HL-60 (cell line): ENCODE measurements at regions not wholly inside any gene's neighbourhood (a gene's known extent, or its start where the extent isn't known, plus 50 kb on each side); places are given as distances from the start of the nearest gene placed in this dataset.

ENCODE experiments used
- DNase-seq, 2 experiments: peaks; one replicate each; pipeline ENCODE4 v3.0.0-alpha.2; 2010 to 2020; ENCODE audit warnings: low read depth in 1 of 2, low spot score in 1 of 2
- H3K27ac ChIP-seq: fragments of 250-450 bp; sonication (Bioruptor Pico); replicated peaks from 2 replicates; pipeline ENCODE4 v1.5.1; 2020; ENCODE audit warnings: mild to moderate bottlenecking, moderate library complexity
- H3K27me3 ChIP-seq: fragments of 250-450 bp; sonication (Bioruptor Pico); 2 replicates; pipeline ENCODE4 v1.5.1; 2021; ENCODE audit warnings: mild to moderate bottlenecking, moderate library complexity; ENCODE audit not compliant: insufficient read depth, poor library complexity, severe bottlenecking
- H3K4me3 ChIP-seq: replicated peaks from 2 replicates; pipeline ENCODE4 v1.5.1; 2011; ENCODE audit warnings: mild to moderate bottlenecking, control low read depth, low read length; ENCODE audit not compliant: insufficient read depth
- GABPA ChIP-seq: IDR thresholded peaks from 2 replicates; pipeline ENCODE4 v1.6.1; 2012; ENCODE audit warnings: low read depth
- POLR2AphosphoS5 ChIP-seq: IDR thresholded peaks from 2 replicates; pipeline ENCODE4 v1.6.1; 2012; ENCODE audit warnings: low read depth
- SPI1 ChIP-seq: IDR thresholded peaks from 2 replicates; pipeline ENCODE4 v1.6.1; 2012; ENCODE audit warnings: low read depth, mild to moderate bottlenecking, borderline replicate concordance
- TF ChIP-seq, protein P1 (sequence below): IDR thresholded peaks from 2 replicates; pipeline ENCODE4 v1.6.1; 2012; ENCODE audit warnings: low read depth; ENCODE audit not compliant: insufficient replicate concordance
- TF ChIP-seq, protein P2 (sequence below): IDR thresholded peaks from one replicate; pipeline ENCODE4 v1.5.1; 2011; ENCODE audit warnings: low read length, control low read depth, inconsistent platforms; ENCODE audit not compliant: insufficient read depth

DNA sequence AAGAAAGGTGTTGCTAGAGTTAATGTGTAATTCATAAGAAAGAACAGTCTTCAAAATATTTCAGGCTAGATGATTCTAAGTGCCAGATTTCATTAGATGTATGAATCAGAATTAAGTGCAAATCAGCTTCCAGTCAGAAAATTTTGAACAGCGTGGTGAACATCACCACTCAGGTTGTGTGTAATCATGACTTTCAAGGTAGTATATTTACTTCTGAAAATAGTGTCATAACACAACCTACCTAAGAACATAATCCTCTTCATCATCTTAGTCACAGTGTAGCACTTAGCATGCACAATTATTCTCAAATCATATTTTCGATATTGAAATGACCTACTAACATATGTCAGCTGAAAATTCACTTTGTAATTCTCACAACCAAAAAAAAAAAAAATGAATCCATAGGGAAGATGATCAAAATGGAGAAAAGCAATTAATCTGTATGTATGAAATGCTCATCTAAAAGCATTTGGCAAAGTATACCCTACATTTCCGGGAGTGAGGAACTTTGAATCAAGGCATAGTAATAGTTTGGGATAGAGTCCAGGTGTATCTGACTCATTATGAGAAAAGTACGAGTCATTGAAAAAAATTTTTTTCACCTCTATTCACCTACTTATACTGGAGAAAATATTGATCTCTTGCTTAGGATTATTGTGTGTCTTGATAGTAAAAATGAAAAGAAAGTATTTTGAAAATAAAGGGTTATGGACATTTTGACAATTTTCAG is 221.8 kb upstream of the CHRM3 start:
- Histone ChIP-seq H3K27ac (no peak overlapping the region), H3K4me3 (no peak overlapping the region), H3K27me3 (no peaks in the 10 kb centered on the region)
- TF ChIP-seq SPI1: no peak
- TF ChIP-seq GABPA: no peak
- TF ChIP-seq, protein P1, sequence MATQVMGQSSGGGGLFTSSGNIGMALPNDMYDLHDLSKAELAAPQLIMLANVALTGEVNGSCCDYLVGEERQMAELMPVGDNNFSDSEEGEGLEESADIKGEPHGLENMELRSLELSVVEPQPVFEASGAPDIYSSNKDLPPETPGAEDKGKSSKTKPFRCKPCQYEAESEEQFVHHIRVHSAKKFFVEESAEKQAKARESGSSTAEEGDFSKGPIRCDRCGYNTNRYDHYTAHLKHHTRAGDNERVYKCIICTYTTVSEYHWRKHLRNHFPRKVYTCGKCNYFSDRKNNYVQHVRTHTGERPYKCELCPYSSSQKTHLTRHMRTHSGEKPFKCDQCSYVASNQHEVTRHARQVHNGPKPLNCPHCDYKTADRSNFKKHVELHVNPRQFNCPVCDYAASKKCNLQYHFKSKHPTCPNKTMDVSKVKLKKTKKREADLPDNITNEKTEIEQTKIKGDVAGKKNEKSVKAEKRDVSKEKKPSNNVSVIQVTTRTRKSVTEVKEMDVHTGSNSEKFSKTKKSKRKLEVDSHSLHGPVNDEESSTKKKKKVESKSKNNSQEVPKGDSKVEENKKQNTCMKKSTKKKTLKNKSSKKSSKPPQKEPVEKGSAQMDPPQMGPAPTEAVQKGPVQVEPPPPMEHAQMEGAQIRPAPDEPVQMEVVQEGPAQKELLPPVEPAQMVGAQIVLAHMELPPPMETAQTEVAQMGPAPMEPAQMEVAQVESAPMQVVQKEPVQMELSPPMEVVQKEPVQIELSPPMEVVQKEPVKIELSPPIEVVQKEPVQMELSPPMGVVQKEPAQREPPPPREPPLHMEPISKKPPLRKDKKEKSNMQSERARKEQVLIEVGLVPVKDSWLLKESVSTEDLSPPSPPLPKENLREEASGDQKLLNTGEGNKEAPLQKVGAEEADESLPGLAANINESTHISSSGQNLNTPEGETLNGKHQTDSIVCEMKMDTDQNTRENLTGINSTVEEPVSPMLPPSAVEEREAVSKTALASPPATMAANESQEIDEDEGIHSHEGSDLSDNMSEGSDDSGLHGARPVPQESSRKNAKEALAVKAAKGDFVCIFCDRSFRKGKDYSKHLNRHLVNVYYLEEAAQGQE: no peak
- TF ChIP-seq, protein P2, sequence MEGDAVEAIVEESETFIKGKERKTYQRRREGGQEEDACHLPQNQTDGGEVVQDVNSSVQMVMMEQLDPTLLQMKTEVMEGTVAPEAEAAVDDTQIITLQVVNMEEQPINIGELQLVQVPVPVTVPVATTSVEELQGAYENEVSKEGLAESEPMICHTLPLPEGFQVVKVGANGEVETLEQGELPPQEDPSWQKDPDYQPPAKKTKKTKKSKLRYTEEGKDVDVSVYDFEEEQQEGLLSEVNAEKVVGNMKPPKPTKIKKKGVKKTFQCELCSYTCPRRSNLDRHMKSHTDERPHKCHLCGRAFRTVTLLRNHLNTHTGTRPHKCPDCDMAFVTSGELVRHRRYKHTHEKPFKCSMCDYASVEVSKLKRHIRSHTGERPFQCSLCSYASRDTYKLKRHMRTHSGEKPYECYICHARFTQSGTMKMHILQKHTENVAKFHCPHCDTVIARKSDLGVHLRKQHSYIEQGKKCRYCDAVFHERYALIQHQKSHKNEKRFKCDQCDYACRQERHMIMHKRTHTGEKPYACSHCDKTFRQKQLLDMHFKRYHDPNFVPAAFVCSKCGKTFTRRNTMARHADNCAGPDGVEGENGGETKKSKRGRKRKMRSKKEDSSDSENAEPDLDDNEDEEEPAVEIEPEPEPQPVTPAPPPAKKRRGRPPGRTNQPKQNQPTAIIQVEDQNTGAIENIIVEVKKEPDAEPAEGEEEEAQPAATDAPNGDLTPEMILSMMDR: no peak
- TF ChIP-seq POLR2AphosphoS5: no peak
- DNase-seq: no peak

DNA sequence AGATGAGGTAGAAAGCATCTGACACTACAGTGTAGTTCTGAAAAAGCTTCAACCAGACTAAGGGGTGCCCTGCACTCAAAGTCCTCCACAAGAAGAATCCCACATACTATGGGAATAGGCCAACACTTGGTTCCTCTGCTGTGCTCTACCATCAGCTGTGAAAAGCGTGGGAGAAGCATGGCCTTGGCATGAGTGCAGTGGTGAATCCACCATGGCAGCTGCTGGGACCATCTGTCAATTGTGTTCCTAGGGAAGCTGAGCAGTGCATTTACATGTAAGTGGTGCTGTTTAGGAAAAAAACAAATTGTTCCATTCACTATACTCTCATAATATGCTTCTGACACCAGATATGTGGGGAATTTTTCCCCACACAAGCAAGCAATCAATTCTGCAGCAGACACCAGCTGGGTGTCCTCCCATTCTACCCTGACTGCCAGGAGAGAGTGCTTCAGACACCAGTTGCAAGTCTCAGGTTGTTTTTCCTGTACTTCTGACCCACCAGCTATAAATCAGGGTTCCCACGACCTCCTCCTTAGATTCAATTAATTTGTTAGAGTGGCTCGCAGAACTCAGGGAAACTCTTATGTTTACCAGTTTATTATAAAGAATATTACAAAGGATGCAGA is 230.8 kb upstream of the CHRM3 start:
- no peak for DNase-seq
- no peak for TF ChIP-seq SPI1
- TF ChIP-seq POLR2AphosphoS5: no peak
- TF ChIP-seq, protein P2: no peak
- no peak for TF ChIP-seq GABPA
- TF ChIP-seq, protein P1: no peak
- Histone ChIP-seq H3K27me3 (no peaks in the 10 kb centered on the region), H3K4me3 (no peak overlapping the region), H3K27ac (no peak overlapping the region)

DNA sequence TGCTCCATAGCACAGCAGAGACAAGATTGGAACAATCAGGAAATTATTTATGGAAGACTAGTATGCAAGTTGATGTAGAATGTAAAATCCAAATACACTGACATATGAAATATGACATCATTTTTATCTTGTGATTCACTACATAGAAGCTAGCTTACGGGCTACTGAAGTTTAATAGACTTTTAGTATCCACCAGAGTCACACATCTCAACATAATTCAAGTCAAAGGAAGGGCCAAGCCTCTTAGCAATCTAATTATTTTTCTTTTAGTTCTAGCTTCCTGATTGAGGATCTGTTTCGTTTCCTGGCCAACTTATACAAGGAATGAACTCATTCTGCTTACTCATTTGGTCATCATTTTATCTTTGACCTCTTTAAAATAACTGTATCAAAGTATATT is 234.4 kb upstream of the CHRM3 start:
- TF ChIP-seq, protein P2: no peak
- TF ChIP-seq GABPA: no peak
- TF ChIP-seq, protein P1: no peak
- no peak for TF ChIP-seq POLR2AphosphoS5
- TF ChIP-seq SPI1: no peak

More for the DNA sequence above, 234.4 kb upstream of the CHRM3 start:
- DNase-seq: no peak
- Histone ChIP-seq H3K27ac (no peak overlapping the region), H3K27me3 (no peaks in the 10 kb centered on the region), H3K4me3 (no peak overlapping the region)
